Vagina (tissue), 2 donors: ENCODE measurements at regions not wholly inside any gene's neighbourhood (a gene's known extent, or its start where the extent isn't known, plus 50 kb on each side); places are given as distances from the start of the nearest gene placed in this dataset.

Experiments used
- POLR2A ChIP-seq, 2 donors: fragments of 450-650 bp; IDR thresholded peaks; one replicate each; pipeline ENCODE4 v1.6.1; 2017; ENCODE audit warnings: antibody characterized with exemption in 2 of 2, mild to moderate bottlenecking in 2 of 2, moderate library complexity in 2 of 2
- POLR2AphosphoS5 ChIP-seq, 2 donors: sonication (generic); formaldehyde crosslinking; IDR thresholded peaks; one replicate each; pipeline ENCODE4 v1.9.0; 2017; ENCODE audit warnings: antibody characterized with exemption in 2 of 2, mild to moderate bottlenecking in 2 of 2, low read depth in 1 of 2; ENCODE audit not compliant: insufficient read depth in 1 of 2
- TF ChIP-seq, protein P1 (sequence below), 3 experiments: fragments of 450-650 bp in 2 of 3; fragments of 200-600 bp in 1 of 3; sonication (generic) in 1 of 3; IDR thresholded peaks; one replicate each; pipeline ENCODE4 v1.5.1; 2017 to 2019; ENCODE audit warnings: antibody characterized with exemption in 3 of 3, mild to moderate bottlenecking in 2 of 3, moderate library complexity in 2 of 3

DNA sequence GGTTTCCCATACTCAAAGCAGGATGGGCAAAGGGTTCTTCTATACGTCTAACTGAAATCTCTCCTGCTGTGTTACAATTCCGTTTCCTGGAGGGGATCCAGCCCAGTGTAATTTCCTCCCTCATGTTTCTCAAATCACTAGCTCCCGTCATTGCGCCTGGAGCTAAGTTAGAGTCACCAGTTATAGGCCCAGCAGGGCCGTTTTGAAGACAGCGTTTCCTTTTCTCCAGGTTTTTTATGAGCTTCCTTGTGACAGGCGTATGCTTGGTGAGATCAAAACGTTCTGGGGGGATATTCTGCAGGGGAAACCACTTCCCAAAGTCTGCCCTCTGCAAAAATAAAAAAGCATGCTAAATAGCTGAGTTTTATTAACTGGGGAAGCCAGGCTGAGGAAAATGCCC lies 53.0 kb upstream of the WWC1 start:
- TF ChIP-seq, protein P1, sequence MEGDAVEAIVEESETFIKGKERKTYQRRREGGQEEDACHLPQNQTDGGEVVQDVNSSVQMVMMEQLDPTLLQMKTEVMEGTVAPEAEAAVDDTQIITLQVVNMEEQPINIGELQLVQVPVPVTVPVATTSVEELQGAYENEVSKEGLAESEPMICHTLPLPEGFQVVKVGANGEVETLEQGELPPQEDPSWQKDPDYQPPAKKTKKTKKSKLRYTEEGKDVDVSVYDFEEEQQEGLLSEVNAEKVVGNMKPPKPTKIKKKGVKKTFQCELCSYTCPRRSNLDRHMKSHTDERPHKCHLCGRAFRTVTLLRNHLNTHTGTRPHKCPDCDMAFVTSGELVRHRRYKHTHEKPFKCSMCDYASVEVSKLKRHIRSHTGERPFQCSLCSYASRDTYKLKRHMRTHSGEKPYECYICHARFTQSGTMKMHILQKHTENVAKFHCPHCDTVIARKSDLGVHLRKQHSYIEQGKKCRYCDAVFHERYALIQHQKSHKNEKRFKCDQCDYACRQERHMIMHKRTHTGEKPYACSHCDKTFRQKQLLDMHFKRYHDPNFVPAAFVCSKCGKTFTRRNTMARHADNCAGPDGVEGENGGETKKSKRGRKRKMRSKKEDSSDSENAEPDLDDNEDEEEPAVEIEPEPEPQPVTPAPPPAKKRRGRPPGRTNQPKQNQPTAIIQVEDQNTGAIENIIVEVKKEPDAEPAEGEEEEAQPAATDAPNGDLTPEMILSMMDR (IDR thresholded peaks at IDR 0.05): no peak
- no peak for TF ChIP-seq POLR2AphosphoS5 (IDR thresholded peaks at IDR 0.05; ENCODE audit: insufficient read depth in 1 of 2, low read depth in 1 of 2)
- no peak for TF ChIP-seq POLR2A (IDR thresholded peaks at IDR 0.05)
